Liver (tissue), 8 donors: ENCODE measurements at regions not wholly inside any gene's neighbourhood (a gene's known extent, or its start where the extent isn't known, plus 50 kb on each side); places are given as distances from the start of the nearest gene placed in this dataset.

Source experiments
- DNase-seq: peaks from one replicate; pipeline ENCODE4 v3.0.0-alpha.2; 2017; ENCODE audit warnings: low spot score
- H3K27ac ChIP-seq, 2 donors: one replicate each; pipeline ENCODE4 v1.7.0; 2013; ENCODE audit warnings: inconsistent platforms in 2 of 2, low read length in 2 of 2, control low read depth in 1 of 2, low read depth in 1 of 2, mild to moderate bottlenecking in 1 of 2
- H3K27me3 ChIP-seq, 4 donors: one replicate each; pipeline versions ENCODE4 v1.6.1 to v1.7.0; 2013; ENCODE audit warnings: low read length in 3 of 4, inconsistent platforms in 1 of 4, mild to moderate bottlenecking in 1 of 4, moderate library complexity in 1 of 4; ENCODE audit not compliant: control insufficient read depth in 4 of 4, insufficient read depth in 4 of 4
- H3K36me3 ChIP-seq, 4 donors: one replicate each; pipeline versions ENCODE4 v1.6.1 to v1.7.0; 2013; ENCODE audit warnings: low read length in 3 of 4, mild to moderate bottlenecking in 3 of 4, low read depth in 1 of 4, moderate library complexity in 1 of 4; ENCODE audit not compliant: control insufficient read depth in 4 of 4, insufficient read depth in 3 of 4
- H3K4me1 ChIP-seq, 4 donors: one replicate each; pipeline versions ENCODE4 v1.6.1 to v1.7.0; 2013; ENCODE audit warnings: low read length in 3 of 4, mild to moderate bottlenecking in 3 of 4, moderate library complexity in 1 of 4; ENCODE audit not compliant: control insufficient read depth in 4 of 4, insufficient read depth in 4 of 4
- H3K4me3 ChIP-seq, 3 donors: one replicate each; pipeline versions ENCODE4 v1.6.1 to v1.7.0; 2013; ENCODE audit warnings: low read length in 3 of 3, control low read depth in 1 of 3, low read depth in 1 of 3, mild to moderate bottlenecking in 1 of 3
- H3K9ac ChIP-seq, 2 donors: one replicate each; pipeline ENCODE4 v1.7.0; 2013; ENCODE audit warnings: low read length in 2 of 2, mild to moderate bottlenecking in 2 of 2, moderate library complexity in 2 of 2, control low read depth in 1 of 2, low read depth in 1 of 2
- H3K9me3 ChIP-seq, 4 donors: one replicate each; pipeline versions ENCODE4 v1.6.1 to v1.7.0; 2013; ENCODE audit warnings: low read length in 3 of 4; ENCODE audit not compliant: control insufficient read depth in 4 of 4
- ATF3 ChIP-seq: IDR thresholded peaks from 2 replicates; pipeline ENCODE4 v1.6.1; 2016; ENCODE audit warnings: antibody characterized with exemption
- CTCF ChIP-seq: fragments of 150-350 bp; IDR thresholded peaks from 2 replicates; pipeline ENCODE4 v1.5.1; 2017; ENCODE audit warnings: improper control_type of control experiment, low read depth, low read length; ENCODE audit not compliant: missing input control
- EGR1 ChIP-seq, 2 donors: IDR thresholded peaks; 2 replicates each; pipeline ENCODE4 v1.6.1; 2016 to 2018; ENCODE audit warnings: antibody characterized with exemption in 2 of 2, low read depth in 2 of 2
- FOXA1 ChIP-seq: IDR thresholded peaks from 2 replicates; pipeline ENCODE4 v1.6.1; 2016; ENCODE audit warnings: antibody characterized with exemption
- FOXA2 ChIP-seq: IDR thresholded peaks from 2 replicates; pipeline ENCODE4 v1.6.1; 2016; ENCODE audit warnings: antibody characterized with exemption
- GABPA ChIP-seq, 2 donors: IDR thresholded peaks in 1 of 2; conservative IDR thresholded peaks in 1 of 2; 2 replicates each; pipeline ENCODE4 v1.6.1; 2016; ENCODE audit warnings: antibody characterized with exemption in 2 of 2, mild to moderate bottlenecking in 1 of 2, moderate library complexity in 1 of 2
- HNF4A ChIP-seq, 2 donors: conservative IDR thresholded peaks; 2 replicates each; pipeline ENCODE4 v1.6.1; 2016; ENCODE audit warnings: antibody characterized with exemption in 2 of 2, mild to moderate bottlenecking in 2 of 2
- HNF4G ChIP-seq: IDR thresholded peaks from 2 replicates; pipeline ENCODE4 v1.6.1; 2016; ENCODE audit warnings: antibody characterized with exemption
- MAX ChIP-seq: IDR thresholded peaks from 2 replicates; pipeline ENCODE4 v1.6.1; 2016; ENCODE audit warnings: antibody characterized with exemption
- RAD21 ChIP-seq, 2 donors: IDR thresholded peaks; 2 replicates each; pipeline ENCODE4 v1.6.1; 2016; ENCODE audit warnings: antibody characterized with exemption in 2 of 2, mild to moderate bottlenecking in 2 of 2
- RXRA ChIP-seq, 2 donors: IDR thresholded peaks; 2 replicates each; pipeline ENCODE4 v1.6.1; 2017 to 2018; ENCODE audit warnings: antibody characterized with exemption in 2 of 2, mild to moderate bottlenecking in 1 of 2
- SP1 ChIP-seq: IDR thresholded peaks from 2 replicates; pipeline ENCODE4 v1.6.1; 2018; ENCODE audit warnings: antibody characterized with exemption, mild to moderate bottlenecking
- TAF1 ChIP-seq: conservative IDR thresholded peaks from 2 replicates; pipeline ENCODE4 v1.6.1; 2016; ENCODE audit warnings: antibody characterized with exemption, mild to moderate bottlenecking
- YY1 ChIP-seq: IDR thresholded peaks from 2 replicates; pipeline ENCODE4 v1.6.1; 2016; ENCODE audit warnings: antibody characterized with exemption, mild to moderate bottlenecking
- ZBTB33 ChIP-seq: IDR thresholded peaks from 2 replicates; pipeline ENCODE4 v1.6.1; 2016; ENCODE audit warnings: antibody characterized with exemption
- WGBS: extraction: QIAGEN DNeasy Blood & Tissue Kit; methylation state at CpG from one replicate; pipeline ENCODE4 v1.1.7; 2013; 5-methylcytosine and 5-hydroxymethylcytosine counted together
- donor health status: healthy.
- donor health status: healthy.
- donor health status: healthy.
- donor health status: healthy.
- donor health status: healthy.

- Histone ChIP-seq H3K27me3 (no peaks in the 10 kb centered on the region), H3K36me3 (no peaks in the 10 kb centered on the region), H3K9me3 (peaks cover 0 to 9% (median 2%) of the 10 kb centered on the region in 4 donors), H3K4me1 (no peaks in the 10 kb centered on the region), H3K9ac (no peak overlapping the region), H3K27ac (no peak overlapping the region), H3K4me3 (no peak overlapping the region)
- 91% methylated on average over 5 of the region's 5 CpGs for WGBS
- no peak for DNase-seq
- TF ChIP-seq ZBTB33: no peak
- TF ChIP-seq HNF4A (conservative IDR thresholded peaks at IDR 0.05): no peak
- no peak for TF ChIP-seq TAF1
- TF ChIP-seq ATF3: no peak
- no peak for TF ChIP-seq FOXA2
- no peak for TF ChIP-seq FOXA1
- no peak for TF ChIP-seq GABPA (IDR thresholded peaks at IDR 0.05 in 1 of 2, conservative IDR thresholded peaks at IDR 0.05 in 1 of 2)
- no peak for TF ChIP-seq MAX
- no peak for TF ChIP-seq EGR1 (IDR thresholded peaks at IDR 0.05; ENCODE audit: low read depth in 2 of 2)
Measured at GRCh38 chr18:75141166-75141565, 67.8 kb downstream of the PTGR3 start.

- Histone ChIP-seq H3K9me3 (peaks cover 0 to 9% (median 2%) of the 10 kb centered on the region in 4 donors), H3K4me1 (no peaks in the 10 kb centered on the region), H3K4me3 (no peak overlapping the region), H3K27me3 (no peaks in the 10 kb centered on the region), H3K9ac (no peak overlapping the region), H3K27ac (no peak overlapping the region), H3K36me3 (no peaks in the 10 kb centered on the region)
- DNase-seq: no peak
- no peak for TF ChIP-seq RAD21 (IDR thresholded peaks at IDR 0.05)
- TF ChIP-seq RXRA (IDR thresholded peaks at IDR 0.05): no peak
- TF ChIP-seq MAX: no peak
- TF ChIP-seq TAF1: no peak
- TF ChIP-seq FOXA1: no peak
- no peak for TF ChIP-seq SP1
- no peak for TF ChIP-seq CTCF
- no peak for TF ChIP-seq ATF3
- no peak for TF ChIP-seq EGR1 (IDR thresholded peaks at IDR 0.05; ENCODE audit: low read depth in 2 of 2)
- TF ChIP-seq YY1: no peak
- TF ChIP-seq HNF4G: no peak
- no peak for TF ChIP-seq FOXA2
- TF ChIP-seq GABPA (IDR thresholded peaks at IDR 0.05 in 1 of 2, conservative IDR thresholded peaks at IDR 0.05 in 1 of 2): no peak
- no peak for TF ChIP-seq HNF4A (conservative IDR thresholded peaks at IDR 0.05)
- WGBS: 69% methylated on average over 5 of the region's 5 CpGs
Measured at GRCh38 chr18:75140296-75140695, 68.6 kb downstream of the PTGR3 start.
